ENCODE measurements at regions not wholly inside any gene's neighbourhood (a gene's known extent, or its start where the extent isn't known, plus 50 kb on each side); places are given as distances from the start of the nearest gene placed in this dataset.

- TF ChIP-seq CTCF (conservative IDR thresholded peaks at IDR 0.05; ENCODE audit: low read depth, low read length) = no peak
- H3K4me3 ChIP-seq (IDR thresholded peaks at IDR 0.05; ENCODE audit: insufficient read depth, low read depth, low read length) = no peak overlapping the region
- no peak overlapping the region for H3K27ac ChIP-seq
- no peak overlapping the region for H2AFZ ChIP-seq (ENCODE audit: low read depth)
- no peak overlapping the region for H3K4me2 ChIP-seq
- no peaks in the 10 kb centered on the region for H4K20me1 ChIP-seq (ENCODE audit: insufficient read depth)
- no peaks in the 10 kb centered on the region for H3K36me3 ChIP-seq (ENCODE audit: insufficient read depth)
- no peaks in the 10 kb centered on the region for H3K27me3 ChIP-seq (ENCODE audit: insufficient read depth, low read depth)
- no peaks in the 10 kb centered on the region for H3K79me2 ChIP-seq (ENCODE audit: insufficient read depth, low read depth)
- H3K4me1 ChIP-seq (ENCODE audit: low read depth, poor library complexity, severe bottlenecking) = no peaks in the 10 kb centered on the region
- no peak overlapping the region for H3K9ac ChIP-seq
Observed at GRCh38 chr2:104177179-104177578, 676.7 kb upstream of the POU3F3 start.

DNA sequence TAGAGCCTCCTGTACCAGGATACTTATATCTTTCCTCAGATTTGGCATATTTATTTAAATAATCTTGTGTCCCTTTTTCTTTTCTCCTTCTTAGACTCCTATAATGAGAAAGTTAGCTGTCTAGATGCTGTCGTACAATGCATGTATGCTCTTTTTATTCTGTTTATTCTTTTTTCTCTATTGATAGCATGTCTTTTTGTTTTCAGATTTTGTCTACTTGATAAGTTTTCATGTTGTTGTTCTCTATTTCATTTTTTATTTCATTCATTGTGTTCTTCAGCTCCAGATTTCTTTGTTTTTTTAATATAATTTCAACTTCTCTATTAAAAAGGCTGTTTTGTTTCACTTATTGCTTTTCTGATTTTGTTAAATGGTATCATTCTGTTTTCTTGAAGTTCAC, 674.3 kb upstream of the POU3F3 start:
- H3K79me2 ChIP-seq (ENCODE audit: insufficient read depth, low read depth) = no peaks in the 10 kb centered on the region
- H3K27ac ChIP-seq = no peak overlapping the region
- H3K9ac ChIP-seq = no peak overlapping the region
- H3K4me2 ChIP-seq = no peak overlapping the region
- H2AFZ ChIP-seq (ENCODE audit: low read depth) = no peak overlapping the region
- no peak overlapping the region for H3K4me3 ChIP-seq (IDR thresholded peaks at IDR 0.05; ENCODE audit: insufficient read depth, low read depth, low read length)
- no peaks in the 10 kb centered on the region for H3K4me1 ChIP-seq (ENCODE audit: low read depth, poor library complexity, severe bottlenecking)
- no peaks in the 10 kb centered on the region for H4K20me1 ChIP-seq (ENCODE audit: insufficient read depth)
- no peak for TF ChIP-seq CTCF (conservative IDR thresholded peaks at IDR 0.05; ENCODE audit: low read depth, low read length)
- no peaks in the 10 kb centered on the region for H3K27me3 ChIP-seq (ENCODE audit: insufficient read depth, low read depth)
- H3K36me3 ChIP-seq (ENCODE audit: insufficient read depth) = no peaks in the 10 kb centered on the region

DNA sequence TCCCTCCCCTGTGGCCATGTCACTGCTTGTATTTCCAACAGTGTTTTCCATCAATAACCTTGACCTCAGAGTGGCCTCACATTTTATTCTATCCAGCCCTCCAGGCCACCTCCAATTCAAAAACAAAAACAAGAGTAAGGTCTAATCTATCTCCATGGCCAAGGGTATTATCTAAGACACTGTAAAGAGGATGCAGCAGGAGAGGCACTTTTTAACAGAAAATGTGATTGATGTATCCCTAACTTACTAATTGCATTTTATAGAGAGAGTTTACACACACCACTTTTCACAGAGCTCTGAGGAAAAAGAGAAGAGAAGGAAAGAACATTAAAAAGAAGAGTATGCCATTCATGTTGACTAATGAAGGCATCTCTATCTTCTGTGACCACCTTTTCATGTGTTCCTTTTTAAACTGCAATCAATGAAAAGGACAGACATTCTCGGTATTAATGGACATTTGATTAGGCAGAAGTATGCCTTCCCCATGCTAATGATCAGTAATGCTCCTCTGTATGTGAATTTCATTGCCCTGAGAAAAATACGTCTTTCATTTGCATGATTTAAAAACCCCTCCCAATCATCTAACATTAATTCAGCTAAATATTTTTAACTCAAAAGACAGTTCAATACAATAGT, 653.3 kb upstream of the POU3F3 start:
- no peaks in the 10 kb centered on the region for H3K27me3 ChIP-seq (ENCODE audit: insufficient read depth, low read depth)
- no peak overlapping the region for H2AFZ ChIP-seq (ENCODE audit: low read depth)
- H3K9ac ChIP-seq = no peak overlapping the region
- no peak for TF ChIP-seq CTCF (conservative IDR thresholded peaks at IDR 0.05; ENCODE audit: low read depth, low read length)
- H3K4me3 ChIP-seq (IDR thresholded peaks at IDR 0.05; ENCODE audit: insufficient read depth, low read depth, low read length) = no peak overlapping the region
- no peaks in the 10 kb centered on the region for H3K4me1 ChIP-seq (ENCODE audit: low read depth, poor library complexity, severe bottlenecking)
- no peaks in the 10 kb centered on the region for H3K36me3 ChIP-seq (ENCODE audit: insufficient read depth)
- H3K79me2 ChIP-seq (ENCODE audit: insufficient read depth, low read depth) = no peaks in the 10 kb centered on the region
- H3K27ac ChIP-seq = no peak overlapping the region
- no peaks in the 10 kb centered on the region for H4K20me1 ChIP-seq (ENCODE audit: insufficient read depth)
- no peak overlapping the region for H3K4me2 ChIP-seq

DNA sequence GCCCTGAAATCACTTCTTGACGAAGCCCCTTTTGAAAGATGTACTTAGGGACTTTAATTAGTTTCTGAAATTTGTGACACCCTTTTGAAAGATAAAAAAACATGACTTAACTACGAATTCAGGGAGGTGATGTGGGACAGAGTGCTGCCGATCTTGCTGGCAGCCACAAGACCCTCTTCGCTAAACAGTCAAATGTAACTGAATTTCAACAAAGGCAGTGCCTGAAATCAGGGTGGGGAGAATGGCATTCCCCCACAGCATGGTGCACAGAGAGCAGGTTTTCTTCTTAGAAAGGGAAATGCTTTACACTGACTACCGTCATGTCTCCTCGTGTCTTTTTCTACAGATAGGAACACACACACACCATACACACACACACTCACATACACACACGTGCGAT, 640.2 kb upstream of the POU3F3 start:
- H3K9ac ChIP-seq = no peak overlapping the region
- H3K27me3 ChIP-seq (ENCODE audit: insufficient read depth, low read depth) = no peaks in the 10 kb centered on the region
- no peaks in the 10 kb centered on the region for H3K79me2 ChIP-seq (ENCODE audit: insufficient read depth, low read depth)
- TF ChIP-seq CTCF (conservative IDR thresholded peaks at IDR 0.05; ENCODE audit: low read depth, low read length) = no peak
- H3K4me3 ChIP-seq (IDR thresholded peaks at IDR 0.05; ENCODE audit: insufficient read depth, low read depth, low read length) = no peak overlapping the region
- no peaks in the 10 kb centered on the region for H3K4me1 ChIP-seq (ENCODE audit: low read depth, poor library complexity, severe bottlenecking)
- no peak overlapping the region for H3K27ac ChIP-seq
- no peaks in the 10 kb centered on the region for H3K36me3 ChIP-seq (ENCODE audit: insufficient read depth)
- no peaks in the 10 kb centered on the region for H4K20me1 ChIP-seq (ENCODE audit: insufficient read depth)
- H2AFZ ChIP-seq (ENCODE audit: low read depth) = no peak overlapping the region
- H3K4me2 ChIP-seq = no peak overlapping the region
